MG63 (cell line): ENCODE measurements at regions not wholly inside any gene's neighbourhood (a gene's known extent, or its start where the extent isn't known, plus 50 kb on each side); places are given as distances from the start of the nearest gene placed in this dataset.
"Not testable (repeated sequence)": the region's sequence is repeated elsewhere in the genome, so short reads cannot be mapped to it uniquely, and the experiment has no call there.

Experiments
- DNase-seq: peaks from one replicate; pipeline ENCODE4 v3.0.0-alpha.2; 2020
- H3K27me3 ChIP-seq: fragments of 250-450 bp; sonication (Bioruptor Pico); 2 replicates; pipeline ENCODE4 v1.5.1; 2020; ENCODE audit warnings: mild to moderate bottlenecking, moderate library complexity
- H3K36me3 ChIP-seq: fragments of 250-450 bp; sonication (Bioruptor Pico); 2 replicates; pipeline ENCODE4 v1.5.1; 2020; ENCODE audit warnings: mild to moderate bottlenecking, moderate library complexity
- H3K4me3 ChIP-seq: fragments of 250-450 bp; sonication (Bioruptor Pico); 2 replicates; pipeline ENCODE4 v1.5.1; 2020; ENCODE audit warnings: mild to moderate bottlenecking, moderate library complexity
- H3K9me3 ChIP-seq: fragments of 250-450 bp; sonication (Bioruptor Pico); 2 replicates; pipeline ENCODE4 v1.5.1; 2020; ENCODE audit warnings: mild to moderate bottlenecking, moderate library complexity

- no peak for DNase-seq
- no peak overlapping the region for H3K4me3 ChIP-seq
- H3K36me3 ChIP-seq = no peaks in the 10 kb centered on the region
- no peaks in the 10 kb centered on the region for H3K27me3 ChIP-seq
- H3K9me3 ChIP-seq = no peaks in the 10 kb centered on the region
Measured at GRCh38 chr10:108578258-108578657, 1345.1 kb downstream of the XPNPEP1 start.

- no peaks in the 10 kb centered on the region for H3K36me3 ChIP-seq
- DNase-seq = no peak
- H3K27me3 ChIP-seq = no peaks in the 10 kb centered on the region
Measured at GRCh38 chr10:108574233-108574632, 1349.1 kb downstream of the XPNPEP1 start.

DNA sequence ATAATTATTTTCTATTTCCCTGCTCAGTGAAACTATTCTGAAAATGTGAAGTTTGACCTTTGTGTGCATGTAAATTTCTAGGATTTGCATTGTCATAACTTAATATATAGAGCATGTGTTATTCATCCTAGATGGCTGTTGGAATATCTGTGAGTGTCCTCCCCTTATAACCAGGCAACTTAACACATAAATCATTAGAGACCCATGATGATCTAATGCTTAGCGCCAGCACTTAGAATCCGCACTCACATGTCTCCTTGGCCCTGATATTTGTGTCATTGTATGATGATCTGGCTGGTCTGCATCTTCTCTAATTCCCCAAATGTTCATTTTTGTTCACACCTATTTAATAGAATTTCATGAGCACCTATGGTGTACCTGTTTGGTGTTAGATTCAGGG is 1354.5 kb downstream of the XPNPEP1 start:
- H3K27me3 ChIP-seq = no peaks in the 10 kb centered on the region
- no peaks in the 10 kb centered on the region for H3K9me3 ChIP-seq
- H3K4me3 ChIP-seq = no peak overlapping the region
- no peak for DNase-seq
- H3K36me3 ChIP-seq = no peaks in the 10 kb centered on the region

More at GRCh38 chr10:108574233-108574632, 1349.1 kb downstream of the XPNPEP1 start:
- Histone ChIP-seq H3K4me3 (no peak overlapping the region), H3K9me3 (no peaks in the 10 kb centered on the region)

DNA sequence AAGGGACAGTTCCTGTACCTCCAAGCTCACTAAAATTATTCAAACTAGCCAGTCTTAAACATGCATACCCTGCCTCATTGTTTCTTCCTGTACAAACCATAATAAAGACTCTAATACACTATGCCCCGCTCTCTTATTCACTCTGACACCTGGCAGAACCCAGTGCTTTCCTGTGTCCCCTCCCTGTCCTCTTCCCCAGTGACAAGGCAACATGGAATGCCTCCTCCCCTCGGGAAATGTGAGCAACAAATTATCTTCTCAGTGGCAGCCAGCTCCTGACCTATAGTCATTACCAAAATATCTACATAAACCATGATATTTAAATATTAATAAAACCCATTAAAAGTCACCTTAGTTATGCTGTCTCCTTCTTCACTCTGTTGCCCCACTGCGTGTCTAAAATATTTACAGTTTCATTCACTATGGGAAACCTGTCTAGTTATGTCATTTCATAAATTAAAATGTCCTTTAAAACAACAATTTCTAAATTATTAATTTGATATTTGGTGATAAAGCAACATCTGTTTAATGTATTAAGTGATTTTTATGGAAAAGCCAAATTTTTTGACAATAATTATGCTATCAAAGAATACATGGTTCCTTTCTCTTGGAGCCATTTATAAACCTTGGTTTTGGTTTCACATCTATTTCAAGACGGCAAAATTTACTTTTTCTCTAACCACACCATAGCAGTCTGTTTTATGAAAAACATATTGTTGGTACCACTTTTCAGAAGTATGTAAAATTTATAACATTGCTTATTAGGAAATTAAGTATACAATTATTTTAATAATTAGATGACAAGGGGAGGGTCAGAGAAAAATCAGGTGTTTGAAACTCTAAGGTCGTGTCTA is 1355.2 kb downstream of the XPNPEP1 start:
- DNase-seq = no peak

DNA sequence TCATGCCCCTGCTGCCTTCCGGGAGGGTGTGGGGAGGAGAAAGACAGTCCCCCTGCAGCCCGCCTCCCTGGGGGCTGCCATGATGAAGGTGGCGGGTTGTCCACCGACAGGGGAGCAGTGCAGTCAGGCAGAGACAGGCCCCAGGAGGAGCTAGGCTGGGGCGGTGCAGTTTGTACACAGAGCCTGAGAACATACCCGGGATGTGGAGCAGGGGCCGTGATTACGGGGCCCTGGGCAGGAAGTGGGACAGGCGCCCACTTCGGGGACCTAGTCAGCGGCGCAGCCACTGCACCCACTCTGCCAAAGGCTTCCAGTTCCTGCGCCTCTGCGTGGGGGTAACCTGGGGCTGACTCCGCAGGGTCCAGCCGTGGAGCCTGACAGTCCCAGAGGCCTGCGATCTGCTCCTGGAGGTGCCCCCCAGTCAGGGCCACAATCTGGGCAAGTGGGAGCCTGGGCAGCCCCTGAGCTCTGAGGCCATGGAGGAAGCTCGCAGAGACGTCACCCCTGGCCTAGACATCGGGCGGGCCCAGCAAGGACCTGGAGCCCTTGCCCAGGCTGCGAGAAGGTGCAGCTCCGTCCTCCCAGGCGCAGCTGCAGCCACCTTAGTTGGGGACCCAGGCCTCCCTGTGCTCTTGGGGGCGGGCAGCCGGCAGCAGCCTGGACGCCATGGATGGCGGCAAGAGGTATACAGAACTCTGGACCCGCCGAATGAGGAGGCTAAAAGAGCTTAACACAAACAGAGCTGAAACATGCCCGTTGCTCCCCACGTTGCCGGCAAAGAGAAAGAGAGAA is 1356.8 kb downstream of the XPNPEP1 start:
- Histone ChIP-seq H3K9me3 (no peaks in the 10 kb centered on the region), H3K36me3 (no peaks in the 10 kb centered on the region), H3K27me3 (no peaks in the 10 kb centered on the region), H3K4me3 (no peak overlapping the region)
- no peak for DNase-seq

More for the DNA sequence above, 1355.2 kb downstream of the XPNPEP1 start:
- Histone ChIP-seq H3K9me3 (no peaks in the 10 kb centered on the region), H3K36me3 (no peaks in the 10 kb centered on the region), H3K4me3 (no peak overlapping the region), H3K27me3 (no peaks in the 10 kb centered on the region)

GRCh38 chr10:108562105-108562504 is 1361.2 kb downstream of the XPNPEP1 start:
- Histone ChIP-seq H3K4me3 (no peak overlapping the region), H3K36me3 (no peaks in the 10 kb centered on the region), H3K27me3 (no peaks in the 10 kb centered on the region), H3K9me3 (no peaks in the 10 kb centered on the region)
- no peak for DNase-seq

DNA sequence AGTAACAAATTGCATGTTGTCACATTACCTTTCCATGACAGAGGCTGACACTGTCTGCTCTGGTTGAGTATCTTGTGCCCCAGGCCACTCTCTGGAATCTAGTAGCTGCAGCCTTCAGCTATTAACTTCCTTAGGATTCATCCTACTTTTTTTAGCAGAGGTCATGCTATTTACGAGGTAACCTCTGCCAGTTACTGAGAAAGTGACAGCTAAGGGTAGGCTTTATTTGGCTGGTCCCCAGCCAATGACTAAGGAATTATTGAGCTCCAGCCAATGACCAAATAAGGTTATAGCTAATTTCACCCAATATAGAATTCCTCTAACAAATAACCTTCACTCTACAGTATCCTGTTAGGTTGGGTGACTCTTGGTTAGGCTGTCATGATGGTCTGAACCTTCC is 1361.7 kb downstream of the XPNPEP1 start:
- peak; percentile 27 for DNase-seq
- H3K4me3 ChIP-seq = no peak overlapping the region
- no peaks in the 10 kb centered on the region for H3K9me3 ChIP-seq
- H3K27me3 ChIP-seq = no peaks in the 10 kb centered on the region
- no peaks in the 10 kb centered on the region for H3K36me3 ChIP-seq

DNA sequence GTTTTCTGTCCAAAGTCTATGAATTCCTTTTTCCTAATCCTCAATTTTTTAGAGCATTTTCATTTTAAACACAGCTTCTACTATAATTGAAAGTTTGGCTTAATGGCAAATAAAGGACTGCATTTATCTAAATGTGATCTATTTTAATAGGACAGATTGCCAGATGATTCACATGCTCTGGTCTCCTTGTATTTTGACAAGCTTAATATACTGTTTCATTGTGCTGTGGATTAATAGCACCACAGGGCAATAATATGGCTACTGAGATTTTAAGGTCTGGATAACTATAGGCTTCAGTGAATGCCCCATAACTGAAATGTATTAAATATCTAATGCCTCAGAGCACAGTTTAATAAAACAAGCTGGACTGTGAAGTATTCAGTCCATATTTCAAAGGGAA is 1362.8 kb downstream of the XPNPEP1 start:
- H3K36me3 ChIP-seq = no peaks in the 10 kb centered on the region
- no peak for DNase-seq
- H3K27me3 ChIP-seq = no peaks in the 10 kb centered on the region
- H3K9me3 ChIP-seq = no peaks in the 10 kb centered on the region
- no peak overlapping the region for H3K4me3 ChIP-seq

- Histone ChIP-seq H3K9me3 (no peaks in the 10 kb centered on the region), H3K36me3 (no peaks in the 10 kb centered on the region), H3K27me3 (no peaks in the 10 kb centered on the region), H3K4me3 (no peak overlapping the region)
- no peak for DNase-seq
Measured at GRCh38 chr10:108556186-108556585, 1367.1 kb downstream of the XPNPEP1 start.

DNA sequence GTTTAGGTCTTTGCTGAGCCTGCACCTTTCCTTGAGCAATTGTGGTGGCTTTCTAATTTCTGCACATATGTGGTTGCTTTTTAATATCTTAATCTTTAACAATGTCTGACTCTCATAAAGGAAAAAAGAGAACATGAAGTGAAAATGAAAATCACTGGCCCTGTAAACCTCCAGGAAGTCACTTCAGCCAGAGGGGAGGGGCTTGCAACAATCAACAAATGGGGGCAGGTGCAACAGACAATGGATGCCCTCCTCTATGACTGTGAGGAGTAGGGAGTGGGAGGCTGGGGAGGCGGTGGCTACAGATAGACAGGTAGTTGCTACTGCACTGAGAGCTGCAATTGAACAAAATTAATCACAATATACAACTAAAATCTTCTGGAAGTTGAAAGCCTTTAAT is 1377.4 kb downstream of the XPNPEP1 start:
- H3K27me3 ChIP-seq = no peaks in the 10 kb centered on the region
- no peaks in the 10 kb centered on the region for H3K9me3 ChIP-seq
- no peak for DNase-seq
- no peaks in the 10 kb centered on the region for H3K36me3 ChIP-seq
- no peak overlapping the region for H3K4me3 ChIP-seq

DNA sequence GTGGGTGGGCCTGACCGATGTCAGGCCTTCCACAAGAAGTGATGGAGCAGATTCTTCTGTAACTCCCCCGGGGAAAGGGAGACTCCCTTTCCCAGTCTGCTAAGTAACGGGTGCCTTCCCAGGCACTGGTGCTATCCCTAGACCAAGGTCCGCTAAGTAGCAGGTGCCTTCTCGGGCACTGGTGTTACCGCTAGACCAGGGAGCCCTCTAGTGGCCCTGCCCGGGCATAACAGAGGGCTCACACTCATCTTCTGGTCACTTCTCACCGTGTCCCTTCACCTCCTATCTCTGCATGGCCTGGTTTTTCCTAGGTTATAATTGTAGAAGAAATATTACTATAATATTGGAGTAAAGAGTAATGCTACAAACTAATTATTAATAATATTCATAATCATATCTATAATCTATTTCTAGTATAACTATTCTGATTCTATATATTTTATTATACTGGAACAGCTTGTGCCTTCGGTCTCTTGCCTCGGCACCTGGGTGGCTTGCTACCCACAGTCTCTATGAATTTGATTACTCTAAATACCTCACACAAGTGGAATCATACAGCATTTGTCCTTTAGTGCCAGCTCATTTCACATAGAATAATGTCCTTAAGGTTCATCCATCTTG is 1378.7 kb downstream of the XPNPEP1 start:
- Histone ChIP-seq H3K36me3 (no peaks in the 10 kb centered on the region), H3K27me3 (no peaks in the 10 kb centered on the region), H3K4me3 (no peak overlapping the region), H3K9me3 (no peaks in the 10 kb centered on the region)
- DNase-seq = peak; percentile 40

DNA sequence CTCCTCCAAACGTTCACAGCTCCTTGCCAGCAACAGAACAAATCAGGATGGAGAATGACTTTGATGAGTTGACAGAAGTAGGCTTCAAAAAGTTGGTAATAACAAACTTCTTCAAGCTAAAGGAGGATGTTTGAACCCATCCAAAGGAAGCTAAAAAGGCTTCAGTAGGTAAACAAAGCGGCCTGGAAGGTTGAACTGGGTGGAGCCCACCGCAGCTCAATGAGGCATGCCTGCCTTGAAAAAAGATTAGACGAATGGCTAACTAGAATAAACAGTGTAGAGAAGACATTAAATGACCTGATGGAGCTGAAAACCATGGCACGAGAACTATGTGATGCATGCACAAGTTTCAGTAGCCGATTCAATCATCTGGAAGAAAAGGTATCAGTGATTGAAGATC is 1369.0 kb upstream of the SORCS1 start:
- not testable (repeated sequence) for H3K9me3 ChIP-seq, H3K4me3 ChIP-seq, H3K27me3 ChIP-seq, H3K36me3 ChIP-seq, DNase-seq

GRCh38 chr10:108523016-108523800 is 1358.7 kb upstream of the SORCS1 start:
- Histone ChIP-seq H3K4me3 (no peak overlapping the region), H3K9me3 (no peaks in the 10 kb centered on the region), H3K36me3 (no peaks in the 10 kb centered on the region), H3K27me3 (no peaks in the 10 kb centered on the region)
- DNase-seq = no peak

- DNase-seq = no peak
- no peaks in the 10 kb centered on the region for H3K9me3 ChIP-seq
- H3K4me3 ChIP-seq = no peak overlapping the region
- H3K36me3 ChIP-seq = no peaks in the 10 kb centered on the region
- no peaks in the 10 kb centered on the region for H3K27me3 ChIP-seq
Measured at GRCh38 chr10:108521827-108522492, 1357.5 kb upstream of the SORCS1 start.

DNA sequence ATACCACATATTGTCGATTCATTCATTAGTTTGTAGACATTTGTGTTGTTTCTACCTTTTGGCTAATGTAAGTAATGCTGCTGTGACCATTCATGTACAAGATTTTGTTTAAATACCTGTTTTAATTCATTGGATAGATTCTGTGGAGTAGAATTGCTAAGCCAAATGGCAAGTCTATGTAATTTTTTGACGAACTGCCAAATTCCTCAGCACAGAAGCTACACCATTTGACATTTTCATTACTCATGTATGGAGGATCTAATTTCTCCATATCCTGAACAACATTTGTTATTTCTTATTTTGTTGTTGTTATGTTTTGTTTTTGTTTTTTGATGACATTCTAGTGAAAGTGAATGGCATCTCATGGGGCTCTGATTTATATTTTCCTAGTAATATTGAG is 1351.3 kb upstream of the SORCS1 start:
- no peaks in the 10 kb centered on the region for H3K27me3 ChIP-seq
- H3K4me3 ChIP-seq = no peak overlapping the region
- no peaks in the 10 kb centered on the region for H3K36me3 ChIP-seq
- H3K9me3 ChIP-seq = no peaks in the 10 kb centered on the region
- DNase-seq = no peak

- DNase-seq = no peak
- H3K27me3 ChIP-seq = no peaks in the 10 kb centered on the region
- H3K9me3 ChIP-seq = no peaks in the 10 kb centered on the region
- H3K36me3 ChIP-seq = no peaks in the 10 kb centered on the region
- H3K4me3 ChIP-seq = no peak overlapping the region
Measured at GRCh38 chr10:108500396-108500795, 1335.9 kb upstream of the SORCS1 start.
